Ascending aorta (tissue), 2 donors: ENCODE measurements at regions not wholly inside any gene's neighbourhood (a gene's known extent, or its start where the extent isn't known, plus 50 kb on each side); places are given as distances from the start of the nearest gene placed in this dataset.

Experiments used
- DNase-seq, 2 donors: peaks; one replicate each; pipeline ENCODE4 v3.0.0-alpha.2; 2019; ENCODE audit warnings: low spot score in 2 of 2
- H3K27ac ChIP-seq, 2 donors: fragments of 200-600 bp; sonication (generic); one replicate each; pipeline ENCODE4 v1.5.1; 2016 to 2017; ENCODE audit warnings: mild to moderate bottlenecking in 1 of 2
- H3K27me3 ChIP-seq: fragments of 200-600 bp; sonication (generic); one replicate; pipeline ENCODE4 v1.5.1; 2017
- H3K36me3 ChIP-seq, 2 donors: fragments of 200-600 bp; sonication (generic); one replicate each; pipeline ENCODE4 v1.5.1; 2016
- H3K4me1 ChIP-seq, 2 donors: fragments of 200-600 bp; sonication (generic); one replicate each; pipeline ENCODE4 v1.5.1; 2016 to 2017; ENCODE audit warnings: mild to moderate bottlenecking in 1 of 2
- H3K4me3 ChIP-seq, 2 donors: fragments of 200-600 bp; sonication (generic); one replicate each; pipeline ENCODE4 v1.5.1; 2016 to 2017; ENCODE audit warnings: mild to moderate bottlenecking in 1 of 2
- H3K9me3 ChIP-seq, 2 donors: fragments of 200-600 bp; sonication (generic); one replicate each; pipeline ENCODE4 v1.5.1; 2016
- intact Hi-C: fragments of 100-400 bp; cut with DNase I; formaldehyde crosslinking; loops from one replicate; pipeline ENCODE4 v1.15.1; 2023
- TF ChIP-seq, protein P1 (sequence below), 3 experiments: fragments of 200-600 bp in 2 of 3; fragments of 450-650 bp in 1 of 3; sonication (generic) in 2 of 3; IDR thresholded peaks; one replicate each; pipeline ENCODE4 v1.5.1; 2016 to 2019; ENCODE audit warnings: antibody characterized with exemption in 3 of 3, mild to moderate bottlenecking in 1 of 3, moderate library complexity in 1 of 3

- DNase-seq: no peak
- Histone ChIP-seq H3K4me3 (no peak overlapping the region), H3K36me3 (no peaks in the 10 kb centered on the region), H3K27me3 (no peaks in the 10 kb centered on the region), H3K9me3 (peaks cover 12 to 14% of the 10 kb centered on the region in 2 donors), H3K4me1 (no peaks in the 10 kb centered on the region), H3K27ac (no peak overlapping the region)
- TF ChIP-seq, protein P1, sequence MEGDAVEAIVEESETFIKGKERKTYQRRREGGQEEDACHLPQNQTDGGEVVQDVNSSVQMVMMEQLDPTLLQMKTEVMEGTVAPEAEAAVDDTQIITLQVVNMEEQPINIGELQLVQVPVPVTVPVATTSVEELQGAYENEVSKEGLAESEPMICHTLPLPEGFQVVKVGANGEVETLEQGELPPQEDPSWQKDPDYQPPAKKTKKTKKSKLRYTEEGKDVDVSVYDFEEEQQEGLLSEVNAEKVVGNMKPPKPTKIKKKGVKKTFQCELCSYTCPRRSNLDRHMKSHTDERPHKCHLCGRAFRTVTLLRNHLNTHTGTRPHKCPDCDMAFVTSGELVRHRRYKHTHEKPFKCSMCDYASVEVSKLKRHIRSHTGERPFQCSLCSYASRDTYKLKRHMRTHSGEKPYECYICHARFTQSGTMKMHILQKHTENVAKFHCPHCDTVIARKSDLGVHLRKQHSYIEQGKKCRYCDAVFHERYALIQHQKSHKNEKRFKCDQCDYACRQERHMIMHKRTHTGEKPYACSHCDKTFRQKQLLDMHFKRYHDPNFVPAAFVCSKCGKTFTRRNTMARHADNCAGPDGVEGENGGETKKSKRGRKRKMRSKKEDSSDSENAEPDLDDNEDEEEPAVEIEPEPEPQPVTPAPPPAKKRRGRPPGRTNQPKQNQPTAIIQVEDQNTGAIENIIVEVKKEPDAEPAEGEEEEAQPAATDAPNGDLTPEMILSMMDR (IDR thresholded peaks at IDR 0.05): no peak
- intact Hi-C loops: no loop called here
Observed at GRCh38 chr5:6886866-6887265, 173.6 kb downstream of the TENT4A start.

DNA sequence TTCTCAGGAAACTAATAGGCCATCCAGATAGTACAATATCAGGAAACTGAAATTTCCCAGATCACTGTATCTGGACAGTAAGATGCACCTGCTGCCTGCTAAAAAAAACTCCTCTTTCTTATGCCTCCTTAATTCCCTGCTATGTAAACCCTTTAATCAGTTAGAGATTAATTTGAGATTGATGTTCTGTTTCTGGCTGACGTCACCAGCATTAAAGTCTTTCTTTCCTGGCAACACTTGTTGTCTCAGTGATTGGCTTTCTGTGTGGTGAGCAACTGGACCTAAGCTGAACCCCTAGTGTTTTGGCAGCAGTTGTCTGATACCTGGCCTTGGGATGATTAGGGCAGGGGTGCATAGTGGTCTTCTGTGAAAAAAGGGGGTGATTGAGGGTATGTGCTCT, 175.8 kb downstream of the TENT4A start:
- Histone ChIP-seq H3K36me3 (no peaks in the 10 kb centered on the region), H3K9me3 (peaks cover 12 to 14% of the 10 kb centered on the region in 2 donors), H3K4me3 (no peak overlapping the region), H3K27ac (no peak overlapping the region), H3K27me3 (no peaks in the 10 kb centered on the region), H3K4me1 (no peaks in the 10 kb centered on the region)
- no peak for DNase-seq
- intact Hi-C loops: no loop called here
- TF ChIP-seq, protein P1 (IDR thresholded peaks at IDR 0.05): no peak

DNA sequence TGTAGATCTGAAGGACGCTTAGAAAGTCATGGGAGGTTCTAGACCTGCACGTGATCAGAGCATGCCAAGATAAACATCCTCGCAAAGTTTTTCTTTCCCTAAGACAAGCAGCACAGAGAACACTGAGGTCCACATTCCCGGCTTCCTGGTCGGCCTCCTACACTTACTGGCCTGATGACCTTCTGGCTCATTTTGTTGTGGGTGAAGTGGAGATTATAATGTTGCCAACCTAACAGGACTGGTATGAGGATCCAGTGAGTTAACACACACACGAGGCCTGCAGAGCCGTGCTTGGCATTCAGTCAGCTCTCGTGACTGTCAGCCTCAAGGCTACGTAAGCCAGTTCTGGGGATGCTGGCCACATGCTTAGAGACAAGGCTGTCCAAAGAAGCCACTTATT, 186.0 kb downstream of the TENT4A start:
- H3K4me3 ChIP-seq: no peak overlapping the region
- H3K27me3 ChIP-seq: no peaks in the 10 kb centered on the region
- DNase-seq: no peak
- H3K36me3 ChIP-seq: no peaks in the 10 kb centered on the region
- no peak overlapping the region for H3K27ac ChIP-seq
- intact Hi-C loops: no loop called here
- TF ChIP-seq, protein P1 (IDR thresholded peaks at IDR 0.05): no peak
- H3K9me3 ChIP-seq: no peaks in the 10 kb centered on the region
- H3K4me1 ChIP-seq: no peaks in the 10 kb centered on the region

- TF ChIP-seq, protein P1 (IDR thresholded peaks at IDR 0.05): no peak
- no peak for DNase-seq
- H3K27me3 ChIP-seq: no peaks in the 10 kb centered on the region
- no peaks in the 10 kb centered on the region for H3K9me3 ChIP-seq
- no peak overlapping the region for H3K27ac ChIP-seq
- no peaks in the 10 kb centered on the region for H3K36me3 ChIP-seq
- intact Hi-C loops: no loop called here
- no peaks in the 10 kb centered on the region for H3K4me1 ChIP-seq
- H3K4me3 ChIP-seq: no peak overlapping the region
Observed at GRCh38 chr5:6900247-6901227, 187.3 kb downstream of the TENT4A start.

GRCh38 chr5:6902094-6902493, 188.9 kb downstream of the TENT4A start:
- Histone ChIP-seq H3K9me3 (no peaks in the 10 kb centered on the region), H3K4me3 (no peak overlapping the region), H3K36me3 (no peaks in the 10 kb centered on the region), H3K27ac (no peak overlapping the region), H3K4me1 (no peaks in the 10 kb centered on the region), H3K27me3 (no peaks in the 10 kb centered on the region)
- DNase-seq: no peak
- intact Hi-C loops: no loop called here
- TF ChIP-seq, protein P1 (IDR thresholded peaks at IDR 0.05): no peak
